ENCODE measurements at regions not wholly inside any gene's neighbourhood (a gene's known extent, or its start where the extent isn't known, plus 50 kb on each side); places are given as distances from the start of the nearest gene placed in this dataset.
A peak's percentile ranks its signal among the peaks of the same experiment; 100 is the strongest.

GRCh38 chrX:46447384-46447783, 97.8 kb downstream of the ZNF674 start:
- no peak for DNase-seq

- peak; percentile 64 to 85 for DNase-seq
Measured at GRCh38 chrX:46446727-46447378, 98.4 kb downstream of the ZNF674 start.

GRCh38 chrX:46444011-46444410, 101.2 kb downstream of the ZNF674 start:
- DNase-seq: no peak

- no peak for DNase-seq
Measured at GRCh38 chrX:46436744-46437143, 108.5 kb downstream of the ZNF674 start.

- DNase-seq: no peak
Measured at GRCh38 chrX:46433892-46434291, 111.3 kb downstream of the ZNF674 start.

- DNase-seq: peak; percentile 23 to 60
Measured at GRCh38 chrX:46408553-46409407, 136.4 kb downstream of the ZNF674 start.

- DNase-seq: no peak
Measured at GRCh38 chrX:46407753-46408130, 137.5 kb downstream of the ZNF674 start.

- no peak for DNase-seq
Measured at GRCh38 chrX:46407036-46407752, 138.0 kb downstream of the ZNF674 start.

GRCh38 chrX:46404774-46405173, 140.4 kb downstream of the ZNF674 start:
- DNase-seq: no peak

GRCh38 chrX:46400530-46401443, 144.4 kb downstream of the ZNF674 start:
- no peak for DNase-seq

GRCh38 chrX:46398874-46399273, 146.3 kb downstream of the ZNF674 start:
- no peak for DNase-seq

- DNase-seq: no peak
Measured at GRCh38 chrX:46398126-46398525, 147.1 kb downstream of the ZNF674 start.

GRCh38 chrX:46386511-46386910, 158.7 kb downstream of the ZNF674 start:
- DNase-seq: no peak

- DNase-seq: no peak
Measured at GRCh38 chrX:46383006-46383405, 162.2 kb downstream of the ZNF674 start.

GRCh38 chrX:46382595-46382994, 162.6 kb downstream of the ZNF674 start:
- no peak for DNase-seq

GRCh38 chrX:46381630-46382029, 163.6 kb downstream of the ZNF674 start:
- DNase-seq: no peak

- no peak for DNase-seq
Measured at GRCh38 chrX:46380148-46380752, 165.0 kb downstream of the ZNF674 start.

- DNase-seq: no peak
Measured at GRCh38 chrX:46376246-46376885, 168.9 kb downstream of the ZNF674 start.

GRCh38 chrX:46375831-46376230, 169.4 kb downstream of the ZNF674 start:
- DNase-seq: no peak

- no peak for DNase-seq
Measured at GRCh38 chrX:46374371-46374770, 170.8 kb downstream of the ZNF674 start.

GRCh38 chrX:46367491-46367890, 177.7 kb downstream of the ZNF674 start:
- no peak for DNase-seq
